Testis (tissue), 2 donors: ENCODE measurements at regions not wholly inside any gene's neighbourhood (a gene's known extent, or its start where the extent isn't known, plus 50 kb on each side); places are given as distances from the start of the nearest gene placed in this dataset.

Experiments used
- POLR2A ChIP-seq: fragments of 450-650 bp; IDR thresholded peaks from one replicate; pipeline ENCODE4 v1.6.1; 2017; ENCODE audit warnings: antibody characterized with exemption, mild to moderate bottlenecking, moderate library complexity
- TF ChIP-seq, protein P1 (sequence below), 3 experiments: fragments of 450-650 bp in 2 of 3; fragments of 200-600 bp in 1 of 3; sonication (generic) in 1 of 3; IDR thresholded peaks; one replicate each; pipeline ENCODE4 v1.5.1; 2016 to 2019; ENCODE audit warnings: antibody characterized with exemption in 3 of 3, mild to moderate bottlenecking in 2 of 3, moderate library complexity in 1 of 3

DNA sequence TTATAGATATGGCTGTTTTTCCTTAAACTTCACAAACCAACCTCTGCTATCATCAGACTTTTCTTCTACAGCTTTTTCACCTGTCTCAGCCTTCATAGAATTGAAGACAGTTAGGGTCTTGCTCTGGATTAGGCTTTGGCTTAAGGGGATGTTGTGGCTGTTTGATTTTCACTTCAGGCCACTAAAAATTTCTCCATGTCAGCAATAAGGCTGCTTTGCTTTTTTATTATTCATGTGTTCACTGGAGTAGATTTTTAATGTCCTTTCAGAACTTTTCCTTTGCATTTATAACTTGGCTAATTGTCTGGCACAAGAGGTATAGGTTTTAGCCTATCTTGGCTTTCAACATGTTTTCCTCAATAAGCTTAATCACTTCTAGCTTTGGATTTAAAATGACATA lies 392.6 kb downstream of the RFPL4B start:
- no peak for TF ChIP-seq POLR2A
- TF ChIP-seq, protein P1, sequence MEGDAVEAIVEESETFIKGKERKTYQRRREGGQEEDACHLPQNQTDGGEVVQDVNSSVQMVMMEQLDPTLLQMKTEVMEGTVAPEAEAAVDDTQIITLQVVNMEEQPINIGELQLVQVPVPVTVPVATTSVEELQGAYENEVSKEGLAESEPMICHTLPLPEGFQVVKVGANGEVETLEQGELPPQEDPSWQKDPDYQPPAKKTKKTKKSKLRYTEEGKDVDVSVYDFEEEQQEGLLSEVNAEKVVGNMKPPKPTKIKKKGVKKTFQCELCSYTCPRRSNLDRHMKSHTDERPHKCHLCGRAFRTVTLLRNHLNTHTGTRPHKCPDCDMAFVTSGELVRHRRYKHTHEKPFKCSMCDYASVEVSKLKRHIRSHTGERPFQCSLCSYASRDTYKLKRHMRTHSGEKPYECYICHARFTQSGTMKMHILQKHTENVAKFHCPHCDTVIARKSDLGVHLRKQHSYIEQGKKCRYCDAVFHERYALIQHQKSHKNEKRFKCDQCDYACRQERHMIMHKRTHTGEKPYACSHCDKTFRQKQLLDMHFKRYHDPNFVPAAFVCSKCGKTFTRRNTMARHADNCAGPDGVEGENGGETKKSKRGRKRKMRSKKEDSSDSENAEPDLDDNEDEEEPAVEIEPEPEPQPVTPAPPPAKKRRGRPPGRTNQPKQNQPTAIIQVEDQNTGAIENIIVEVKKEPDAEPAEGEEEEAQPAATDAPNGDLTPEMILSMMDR (IDR thresholded peaks at IDR 0.05) = no peak
